Transverse colon (tissue), 4 donors: ENCODE measurements at regions not wholly inside any gene's neighbourhood (a gene's known extent, or its start where the extent isn't known, plus 50 kb on each side); places are given as distances from the start of the nearest gene placed in this dataset.

Experiments used
- DNase-seq: peaks from one replicate; pipeline ENCODE4 v3.0.0-alpha.2; 2019
- H3K27ac ChIP-seq, 4 donors: fragments of 200-600 bp; sonication (generic); 2 replicates each; pipeline ENCODE4 v1.5.1; 2016 to 2018; ENCODE audit warnings: inconsistent platforms in 4 of 4
- H3K27me3 ChIP-seq: fragments of 200-600 bp; sonication (generic); 2 replicates; pipeline ENCODE4 v1.5.1; 2017; ENCODE audit warnings: inconsistent platforms
- H3K36me3 ChIP-seq, 4 donors: fragments of 200-600 bp; sonication (generic); 2 replicates each; pipeline ENCODE4 v1.5.1; 2017 to 2019; ENCODE audit warnings: inconsistent platforms in 4 of 4
- H3K4me1 ChIP-seq, 4 donors: fragments of 200-600 bp; sonication (generic); 2 replicates each; pipeline ENCODE4 v1.5.1; 2017 to 2020; ENCODE audit warnings: inconsistent platforms in 4 of 4
- H3K4me3 ChIP-seq, 4 donors: fragments of 200-600 bp; sonication (generic); 1 replicate in 1 of 4; 2 replicates in 3 of 4; pipeline versions ENCODE4 v1.5.1 to v1.6.1; 2017 to 2019; ENCODE audit warnings: inconsistent platforms in 4 of 4
- H3K9me3 ChIP-seq, 2 donors: fragments of 200-600 bp; sonication (generic); 2 replicates each; pipeline ENCODE4 v1.5.1; 2017 to 2019; ENCODE audit warnings: inconsistent platforms in 2 of 2
- CTCF ChIP-seq, 5 experiments: fragments of 200-600 bp in 3 of 5; fragments of 450-650 bp in 2 of 5; sonication (generic) in 3 of 5; IDR thresholded peaks; 1 replicate in 2 of 5; 2 replicates in 3 of 5; pipeline ENCODE4 v1.5.1; 2016 to 2017; ENCODE audit warnings: antibody characterized with exemption in 5 of 5, inconsistent platforms in 3 of 5, mild to moderate bottlenecking in 2 of 5, moderate library complexity in 1 of 5
- EP300 ChIP-seq: sonication (generic); formaldehyde crosslinking; IDR thresholded peaks from one replicate; pipeline ENCODE4 v1.6.1; 2017; ENCODE audit warnings: antibody characterized with exemption, low read depth
- POLR2A ChIP-seq: fragments of 450-650 bp; IDR thresholded peaks from one replicate; pipeline ENCODE4 v1.6.1; 2016; ENCODE audit warnings: antibody characterized with exemption, mild to moderate bottlenecking, moderate library complexity
- POLR2AphosphoS5 ChIP-seq, 3 donors: sonication (generic); formaldehyde crosslinking; IDR thresholded peaks; one replicate each; pipeline ENCODE4 v1.6.1; 2016; ENCODE audit warnings: antibody characterized with exemption in 3 of 3
- WGBS, 2 donors: methylation state at CpG; one replicate each; pipeline ENCODE4 v1.1.5; 2018; ENCODE audit warnings: low coverage in 1 of 2; 5-methylcytosine and 5-hydroxymethylcytosine counted together
- in situ Hi-C, 4 donors: fragments of 200-750 bp; cut with MboI; loops; one replicate each; pipeline versions ENCODE4 v1.15.0 to v1.15.1; 2017; ENCODE audit warnings: low sequenced_read_pairs in 3 of 4, low pct_ligation_motif_present in 1 of 4, low pct_unique_long_range_greater_than_20kb in 1 of 4
- intact Hi-C: fragments of 100-400 bp; cut with DNase I; formaldehyde crosslinking; loops from one replicate; pipeline ENCODE4 v1.15.1; 2023; ENCODE audit warnings: low total_unique reads

- H3K27ac ChIP-seq, result no peak overlapping the region
- DNase-seq, result no peak
- H3K36me3 ChIP-seq, result no peaks in the 10 kb centered on the region
- intact Hi-C loops (no loop called here), in situ Hi-C loops (no loop called here)
- no peaks in the 10 kb centered on the region for H3K4me1 ChIP-seq
- no peaks in the 10 kb centered on the region for H3K9me3 ChIP-seq
- 71% methylated on average over 1 of the region's 1 CpG; no CpG with 5 or more reads in 1 of the 2 donors for WGBS, 2 donors
- no peaks in the 10 kb centered on the region for H3K27me3 ChIP-seq
- no peak overlapping the region for H3K4me3 ChIP-seq
- TF ChIP-seq POLR2A (no peak), POLR2AphosphoS5 (IDR thresholded peaks at IDR 0.05) (no peak), EP300 (no peak), CTCF (IDR thresholded peaks at IDR 0.05) (no peak)
Measured at GRCh38 chr18:52216666-52217065, 123.3 kb upstream of the DCC start.

- Histone ChIP-seq H3K9me3 (no peaks in the 10 kb centered on the region), H3K4me3 (no peak overlapping the region), H3K36me3 (no peaks in the 10 kb centered on the region), H3K27ac (no peak overlapping the region), H3K4me1 (no peaks in the 10 kb centered on the region), H3K27me3 (no peaks in the 10 kb centered on the region)
- intact Hi-C loops (no loop called here), in situ Hi-C loops (no loop called here)
- no peak for TF ChIP-seq POLR2AphosphoS5 (IDR thresholded peaks at IDR 0.05)
- no peak for TF ChIP-seq EP300
- TF ChIP-seq POLR2A, result no peak
- TF ChIP-seq CTCF (IDR thresholded peaks at IDR 0.05), result no peak
- no peak for DNase-seq
- 71 to 86% methylated on average over 3 of the region's 3 CpGs for WGBS, 2 donors
Measured at GRCh38 chr18:52219102-52219501, 120.9 kb upstream of the DCC start.

GRCh38 chr18:52220062-52220591, 119.9 kb upstream of the DCC start:
- 80 to 89% methylated on average over 1 of the region's 1 CpG for WGBS, 2 donors
- H3K27me3 ChIP-seq, result no peaks in the 10 kb centered on the region
- no peak for DNase-seq
- in situ Hi-C loops (no loop called here), intact Hi-C loops (no loop called here)
- no peak for TF ChIP-seq POLR2A
- TF ChIP-seq CTCF (IDR thresholded peaks at IDR 0.05), result no peak
- TF ChIP-seq EP300, result no peak
- TF ChIP-seq POLR2AphosphoS5 (IDR thresholded peaks at IDR 0.05), result no peak
- H3K9me3 ChIP-seq, result no peaks in the 10 kb centered on the region
- H3K4me3 ChIP-seq, result no peak overlapping the region
- no peaks in the 10 kb centered on the region for H3K4me1 ChIP-seq
- no peaks in the 10 kb centered on the region for H3K36me3 ChIP-seq
- H3K27ac ChIP-seq, result no peak overlapping the region

- H3K9me3 ChIP-seq, result no peaks in the 10 kb centered on the region
- no peaks in the 10 kb centered on the region for H3K36me3 ChIP-seq
- no peaks in the 10 kb centered on the region for H3K4me1 ChIP-seq
- in situ Hi-C loops (no loop called here), intact Hi-C loops (no loop called here)
- no peak overlapping the region for H3K4me3 ChIP-seq
- H3K27ac ChIP-seq, result no peak overlapping the region
- TF ChIP-seq CTCF (IDR thresholded peaks at IDR 0.05) (no peak), POLR2A (no peak), POLR2AphosphoS5 (IDR thresholded peaks at IDR 0.05) (no peak), EP300 (no peak)
- no peaks in the 10 kb centered on the region for H3K27me3 ChIP-seq
- DNase-seq, result no peak
- WGBS, 2 donors, result 87 to 100% methylated on average over 1 to 2 of the region's 2 CpGs
Measured at GRCh38 chr18:52222211-52222610, 117.8 kb upstream of the DCC start.
